KMS-11 (cell line): ENCODE measurements at regions not wholly inside any gene's neighbourhood (a gene's known extent, or its start where the extent isn't known, plus 50 kb on each side); places are given as distances from the start of the nearest gene placed in this dataset.

Experiments used
- H2AFZ ChIP-seq: fragments of 200-600 bp; sonication (generic); 2 replicates; pipeline ENCODE4 v1.6.1; 2016; ENCODE audit warnings: antibody characterized with exemption, mixed run types, low read depth
- H3K27ac ChIP-seq: fragments of 200-600 bp; sonication (generic); 2 replicates; pipeline ENCODE4 v1.6.1; 2016; ENCODE audit warnings: mild to moderate bottlenecking, mixed run types
- H3K27me3 ChIP-seq: fragments of 200-600 bp; sonication (generic); 2 replicates; pipeline ENCODE4 v1.6.1; 2017; ENCODE audit warnings: mild to moderate bottlenecking, low read depth, mixed run types, moderate library complexity; ENCODE audit not compliant: insufficient read depth
- H3K36me3 ChIP-seq: fragments of 200-600 bp; sonication (generic); 2 replicates; pipeline ENCODE4 v1.6.1; 2017; ENCODE audit warnings: mild to moderate bottlenecking, mixed run types; ENCODE audit not compliant: insufficient read depth
- H3K4me1 ChIP-seq: fragments of 200-600 bp; sonication (generic); 2 replicates; pipeline ENCODE4 v1.6.1; 2016; ENCODE audit warnings: mild to moderate bottlenecking, low read depth, mixed run types; ENCODE audit not compliant: poor library complexity, severe bottlenecking
- H3K4me2 ChIP-seq: fragments of 200-600 bp; sonication (generic); 2 replicates; pipeline ENCODE4 v1.7.0; 2016; ENCODE audit warnings: mild to moderate bottlenecking, mixed run types
- H3K4me3 ChIP-seq: fragments of 200-600 bp; sonication (generic); IDR thresholded peaks from 2 replicates; pipeline ENCODE4 v1.6.1; 2017; ENCODE audit warnings: low read depth, low read length, mixed read lengths; ENCODE audit not compliant: insufficient read depth
- H3K79me2 ChIP-seq: fragments of 200-600 bp; sonication (generic); 2 replicates; pipeline ENCODE4 v1.6.1; 2016; ENCODE audit warnings: low read depth, mixed run types; ENCODE audit not compliant: insufficient read depth
- H3K9ac ChIP-seq: fragments of 200-600 bp; sonication (generic); 2 replicates; pipeline ENCODE4 v1.6.1; 2016; ENCODE audit warnings: mild to moderate bottlenecking, mixed run types
- H4K20me1 ChIP-seq: fragments of 200-600 bp; sonication (generic); 2 replicates; pipeline ENCODE4 v1.6.1; 2016; ENCODE audit warnings: mild to moderate bottlenecking, mixed run types; ENCODE audit not compliant: insufficient read depth
- CTCF ChIP-seq: fragments of 200-600 bp; sonication (generic); conservative IDR thresholded peaks from 2 replicates; pipeline ENCODE4 v1.6.1; 2017; ENCODE audit warnings: low read depth, mild to moderate bottlenecking, antibody characterized with exemption, low read length, moderate library complexity, mixed read lengths

GRCh38 chr2:5444168-5444567 lies 248.0 kb upstream of the SOX11 start:
- Histone ChIP-seq H3K9ac (no peak overlapping the region), H2AFZ (no peak overlapping the region), H4K20me1 (no peaks in the 10 kb centered on the region), H3K4me2 (no peak overlapping the region), H3K27me3 (no peaks in the 10 kb centered on the region), H3K27ac (no peak overlapping the region), H3K4me3 (no peak overlapping the region), H3K79me2 (no peaks in the 10 kb centered on the region), H3K36me3 (no peaks in the 10 kb centered on the region), H3K4me1 (no peaks in the 10 kb centered on the region)
- TF ChIP-seq CTCF: no peak

- H4K20me1 ChIP-seq: no peaks in the 10 kb centered on the region
- H2AFZ ChIP-seq: no peak overlapping the region
- H3K4me1 ChIP-seq: no peaks in the 10 kb centered on the region
- no peak overlapping the region for H3K4me3 ChIP-seq
- no peak for TF ChIP-seq CTCF
- H3K27me3 ChIP-seq: no peaks in the 10 kb centered on the region
- no peaks in the 10 kb centered on the region for H3K36me3 ChIP-seq
- no peak overlapping the region for H3K27ac ChIP-seq
- no peaks in the 10 kb centered on the region for H3K79me2 ChIP-seq
- H3K4me2 ChIP-seq: no peak overlapping the region
- no peak overlapping the region for H3K9ac ChIP-seq
Observed at GRCh38 chr2:5444854-5445253, 247.3 kb upstream of the SOX11 start.

GRCh38 chr2:5449867-5450266 lies 242.3 kb upstream of the SOX11 start:
- H3K27ac ChIP-seq: no peak overlapping the region

GRCh38 chr2:5453220-5454050 lies 238.7 kb upstream of the SOX11 start:
- H3K27me3 ChIP-seq: no peaks in the 10 kb centered on the region
- H3K4me1 ChIP-seq: no peaks in the 10 kb centered on the region
- no peak overlapping the region for H3K9ac ChIP-seq
- no peaks in the 10 kb centered on the region for H3K79me2 ChIP-seq
- H4K20me1 ChIP-seq: no peaks in the 10 kb centered on the region
- TF ChIP-seq CTCF: no peak
- no peak overlapping the region for H2AFZ ChIP-seq
- no peak overlapping the region for H3K4me3 ChIP-seq
- H3K36me3 ChIP-seq: no peaks in the 10 kb centered on the region
- H3K27ac ChIP-seq: no peak overlapping the region
- no peak overlapping the region for H3K4me2 ChIP-seq

More at GRCh38 chr2:5449867-5450266, 242.3 kb upstream of the SOX11 start:
- H3K4me2 ChIP-seq: no peak overlapping the region
- no peak overlapping the region for H3K9ac ChIP-seq
- no peaks in the 10 kb centered on the region for H4K20me1 ChIP-seq
- no peaks in the 10 kb centered on the region for H3K79me2 ChIP-seq
- no peak overlapping the region for H2AFZ ChIP-seq
- no peak for TF ChIP-seq CTCF
- no peaks in the 10 kb centered on the region for H3K36me3 ChIP-seq
- no peak overlapping the region for H3K4me3 ChIP-seq
- no peaks in the 10 kb centered on the region for H3K27me3 ChIP-seq
- H3K4me1 ChIP-seq: no peaks in the 10 kb centered on the region
